ENCODE measurements at regions not wholly inside any gene's neighbourhood (a gene's known extent, or its start where the extent isn't known, plus 50 kb on each side); places are given as distances from the start of the nearest gene placed in this dataset.
"Not testable (repeated sequence)": the region's sequence is repeated elsewhere in the genome, so short reads cannot be mapped to it uniquely, and the experiment has no call there.

DNA sequence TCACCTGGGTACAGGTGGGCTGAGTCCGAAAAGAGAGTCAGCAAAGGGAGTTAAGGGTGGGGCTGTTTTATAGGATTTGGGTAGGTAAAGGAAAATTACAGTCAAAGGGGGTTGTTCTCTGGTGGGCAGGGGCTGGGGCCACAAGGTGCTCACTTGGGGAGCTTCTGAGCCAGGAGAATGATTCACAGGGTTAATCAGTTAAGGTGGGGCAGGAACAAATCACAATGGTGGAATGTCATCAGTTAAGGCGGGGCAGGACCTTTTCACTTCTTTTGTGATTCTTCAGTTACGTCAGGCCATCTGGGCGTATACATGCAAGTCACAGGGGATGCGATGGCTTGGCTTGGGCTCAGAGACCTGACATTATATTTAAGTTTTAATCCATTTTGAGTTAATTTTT is 179.7 kb upstream of the TRPC7 start:
- not testable (repeated sequence) for TF ChIP-seq RARB (CRISPR knock-in tag; IDR thresholded peaks at IDR 0.05); ESRRG (CRISPR knock-in tag; IDR thresholded peaks at IDR 0.05); ZNF8 (CRISPR knock-in tag; IDR thresholded peaks at IDR 0.05); PATZ1 (CRISPR knock-in tag; IDR thresholded peaks at IDR 0.05; ENCODE audit: borderline replicate concordance); GLIS3 (CRISPR knock-in tag; IDR thresholded peaks at IDR 0.05); PPARA (CRISPR knock-in tag; IDR thresholded peaks at IDR 0.05; ENCODE audit: borderline replicate concordance); CSDC2 (CRISPR knock-in tag; IDR thresholded peaks at IDR 0.05)

All from SK-N-SH treated with all-trans-retinoic acid at 6 μM for 48 hours (cell line).